ENCODE measurements at regions not wholly inside any gene's neighbourhood (a gene's known extent, or its start where the extent isn't known, plus 50 kb on each side); places are given as distances from the start of the nearest gene placed in this dataset.

DNA sequence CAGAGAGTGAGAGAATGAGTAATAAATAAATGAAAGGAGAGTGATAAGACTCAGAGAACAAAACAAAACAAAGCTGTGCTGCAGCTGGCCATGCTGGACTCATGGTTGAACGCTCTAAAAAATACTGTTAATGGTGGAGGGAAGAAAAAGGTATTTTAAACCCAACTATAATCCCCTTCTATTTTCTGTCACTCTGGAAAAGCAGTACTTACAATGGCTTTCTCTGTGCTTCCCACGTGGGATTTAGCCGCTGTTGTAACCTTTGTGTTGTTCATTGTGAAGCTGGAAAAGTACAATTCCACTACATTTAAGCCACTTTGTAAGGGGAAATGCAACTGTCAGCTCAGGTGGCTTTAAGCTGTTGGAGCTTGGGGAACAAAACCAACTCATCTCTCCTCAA lies 917.7 kb downstream of the IGSF11 start:
- Histone ChIP-seq H3K36me3 (ENCODE audit: low read depth, low read length) (no peaks in the 10 kb centered on the region), H3K4me3 (ENCODE audit: low read length) (no peak overlapping the region), H3K9ac (ENCODE audit: low read length) (no peak overlapping the region), H3K9me2 (replicated peaks; ENCODE audit: low read length) (no peaks in the 10 kb centered on the region), H3K27me3 (ENCODE audit: low read length) (no peaks in the 10 kb centered on the region), H3K79me2 (ENCODE audit: low read length) (no peaks in the 10 kb centered on the region), H4K20me1 (ENCODE audit: low read length) (no peaks in the 10 kb centered on the region), H3F3A (ENCODE audit: low read length, unreplicated experiment) (no peaks in the 10 kb centered on the region), H3K27ac (ENCODE audit: low read length) (no peak overlapping the region), H3K4me2 (ENCODE audit: low read length) (no peak overlapping the region), H3K4me1 (ENCODE audit: insufficient read depth, low read length) (no peaks in the 10 kb centered on the region), H2AFZ (ENCODE audit: low read length) (no peak overlapping the region), H3K9me3 (ENCODE audit: low read length) (peaks cover 10% of the 10 kb centered on the region)
- ATAC-seq (no peak), DNase-seq (no peak)
- TF ChIP-seq, protein P1, sequence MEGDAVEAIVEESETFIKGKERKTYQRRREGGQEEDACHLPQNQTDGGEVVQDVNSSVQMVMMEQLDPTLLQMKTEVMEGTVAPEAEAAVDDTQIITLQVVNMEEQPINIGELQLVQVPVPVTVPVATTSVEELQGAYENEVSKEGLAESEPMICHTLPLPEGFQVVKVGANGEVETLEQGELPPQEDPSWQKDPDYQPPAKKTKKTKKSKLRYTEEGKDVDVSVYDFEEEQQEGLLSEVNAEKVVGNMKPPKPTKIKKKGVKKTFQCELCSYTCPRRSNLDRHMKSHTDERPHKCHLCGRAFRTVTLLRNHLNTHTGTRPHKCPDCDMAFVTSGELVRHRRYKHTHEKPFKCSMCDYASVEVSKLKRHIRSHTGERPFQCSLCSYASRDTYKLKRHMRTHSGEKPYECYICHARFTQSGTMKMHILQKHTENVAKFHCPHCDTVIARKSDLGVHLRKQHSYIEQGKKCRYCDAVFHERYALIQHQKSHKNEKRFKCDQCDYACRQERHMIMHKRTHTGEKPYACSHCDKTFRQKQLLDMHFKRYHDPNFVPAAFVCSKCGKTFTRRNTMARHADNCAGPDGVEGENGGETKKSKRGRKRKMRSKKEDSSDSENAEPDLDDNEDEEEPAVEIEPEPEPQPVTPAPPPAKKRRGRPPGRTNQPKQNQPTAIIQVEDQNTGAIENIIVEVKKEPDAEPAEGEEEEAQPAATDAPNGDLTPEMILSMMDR (conservative IDR thresholded peaks at IDR 0.05; ENCODE audit: low read depth, low read length): no peak
- TF ChIP-seq EZH2phosphoT487 (IDR thresholded peaks at IDR 0.05; ENCODE audit: borderline replicate concordance, low read length) (no peak), EZH2 (IDR thresholded peaks at IDR 0.05; ENCODE audit: low read length, unreplicated experiment) (no peak)
- BruUV-seq (replicated peaks): no TSS peak
- CTCF ChIA-PET: no interaction called here
- intact Hi-C loops (cut with micrococcal nuclease): no loop called here
- POLR2A ChIA-PET (ENCODE audit: unreplicated experiment): no interaction called here

DNA sequence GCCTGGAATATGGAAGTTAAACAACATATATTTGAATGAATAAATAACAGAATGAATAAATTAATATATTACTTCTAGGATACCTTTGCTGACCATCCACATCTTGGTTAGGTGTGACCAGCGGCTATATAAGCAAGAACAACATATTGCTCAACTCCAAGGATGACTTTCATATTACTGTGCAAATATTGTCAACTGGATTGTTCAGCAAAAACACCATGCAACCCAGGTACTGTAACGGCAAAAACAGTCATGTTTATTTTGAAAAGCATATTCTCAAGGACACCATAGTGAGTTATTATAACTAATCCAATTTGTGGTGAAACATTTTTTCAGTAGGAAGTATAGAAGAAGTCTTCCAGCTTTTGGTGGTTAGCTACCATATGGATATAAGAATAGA lies 907.9 kb downstream of the IGSF11 start:
- DNase-seq (peak; percentile 37), ATAC-seq (no peak)
- no TSS peak for BruUV-seq (replicated peaks)
- Histone ChIP-seq H3K9me2 (replicated peaks; ENCODE audit: low read length) (no peaks in the 10 kb centered on the region), H3K9me3 (ENCODE audit: low read length) (no peaks in the 10 kb centered on the region; the same call in 1 of the 2 replicates), H2AFZ (ENCODE audit: low read length) (no peak overlapping the region), H3K36me3 (ENCODE audit: low read depth, low read length) (no peaks in the 10 kb centered on the region), H3F3A (ENCODE audit: low read length, unreplicated experiment) (no peaks in the 10 kb centered on the region), H3K27me3 (ENCODE audit: low read length) (no peaks in the 10 kb centered on the region), H3K4me2 (ENCODE audit: low read length) (no peak overlapping the region), H3K27ac (ENCODE audit: low read length) (no peak overlapping the region), H4K20me1 (ENCODE audit: low read length) (no peaks in the 10 kb centered on the region), H3K79me2 (ENCODE audit: low read length) (no peaks in the 10 kb centered on the region), H3K9ac (ENCODE audit: low read length) (no peak overlapping the region), H3K4me3 (ENCODE audit: low read length) (no peak overlapping the region), H3K4me1 (ENCODE audit: insufficient read depth, low read length) (no peaks in the 10 kb centered on the region)
- intact Hi-C loops (cut with micrococcal nuclease): no loop called here
- CTCF ChIA-PET: no interaction called here
- TF ChIP-seq, protein P1 (conservative IDR thresholded peaks at IDR 0.05; ENCODE audit: low read depth, low read length): no peak
- TF ChIP-seq EZH2phosphoT487 (IDR thresholded peaks at IDR 0.05; ENCODE audit: borderline replicate concordance, low read length): no peak
- no peak for TF ChIP-seq EZH2 (IDR thresholded peaks at IDR 0.05; ENCODE audit: low read length, unreplicated experiment)
- POLR2A ChIA-PET (ENCODE audit: unreplicated experiment): no interaction called here

DNA sequence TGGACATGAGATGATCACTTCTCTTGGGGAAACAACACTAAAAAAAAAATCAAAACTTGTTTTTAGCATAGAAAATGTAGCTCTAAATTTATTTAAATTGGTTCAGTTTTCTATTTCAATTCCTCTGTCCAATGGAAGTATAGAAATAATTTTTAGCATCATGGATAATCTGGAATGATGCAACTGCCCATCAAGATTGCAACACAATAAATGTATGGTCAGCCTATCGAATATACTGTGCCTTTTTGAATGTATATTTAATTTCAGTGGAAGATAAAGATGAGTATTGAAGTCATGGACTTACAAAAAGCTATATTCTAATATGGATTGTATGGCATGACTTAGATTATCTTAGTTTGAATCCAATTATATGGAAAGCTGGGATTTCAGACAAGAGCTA lies 906.7 kb downstream of the IGSF11 start:
- Histone ChIP-seq H2AFZ (ENCODE audit: low read length) (no peak overlapping the region), H3K9ac (ENCODE audit: low read length) (no peak overlapping the region), H3K4me1 (ENCODE audit: insufficient read depth, low read length) (no peaks in the 10 kb centered on the region), H3K9me3 (ENCODE audit: low read length) (peaks cover 1% of the 10 kb centered on the region; the same call in 1 of the 2 replicates), H3K36me3 (ENCODE audit: low read depth, low read length) (no peaks in the 10 kb centered on the region), H4K20me1 (ENCODE audit: low read length) (no peaks in the 10 kb centered on the region), H3K4me2 (ENCODE audit: low read length) (no peak overlapping the region), H3K9me2 (replicated peaks; ENCODE audit: low read length) (no peaks in the 10 kb centered on the region), H3K79me2 (ENCODE audit: low read length) (no peaks in the 10 kb centered on the region), H3F3A (ENCODE audit: low read length, unreplicated experiment) (no peaks in the 10 kb centered on the region), H3K4me3 (ENCODE audit: low read length) (no peak overlapping the region), H3K27ac (ENCODE audit: low read length) (no peak overlapping the region), H3K27me3 (ENCODE audit: low read length) (no peaks in the 10 kb centered on the region)
- ChIA-PET CTCF (no interaction called here), POLR2A (ENCODE audit: unreplicated experiment) (no interaction called here)
- DNase-seq: no peak
- intact Hi-C loops (cut with micrococcal nuclease): no loop called here
- no TSS peak for BruUV-seq (replicated peaks)
- no peak for ATAC-seq
- TF ChIP-seq, protein P1 (conservative IDR thresholded peaks at IDR 0.05; ENCODE audit: low read depth, low read length): no peak
- TF ChIP-seq EZH2 (IDR thresholded peaks at IDR 0.05; ENCODE audit: low read length, unreplicated experiment) (no peak), EZH2phosphoT487 (IDR thresholded peaks at IDR 0.05; ENCODE audit: borderline replicate concordance, low read length) (no peak)

All from PC-3 (cell line).